Neural progenitor cell (in vitro differentiated cells): ENCODE measurements at regions not wholly inside any gene's neighbourhood (a gene's known extent, or its start where the extent isn't known, plus 50 kb on each side); places are given as distances from the start of the nearest gene placed in this dataset.

Experiments used
- DNase-seq: peaks from one replicate; pipeline ENCODE4 v3.0.0-alpha.2; 2016; ENCODE audit warnings: low spot score
- H2AFZ ChIP-seq: fragments of 200-600 bp; sonication (generic); replicated peaks from 2 replicates; pipeline ENCODE4 v1.6.1; 2016; ENCODE audit warnings: antibody characterized with exemption
- H3F3A ChIP-seq: fragments of 200-600 bp; sonication (generic); 2 replicates; pipeline ENCODE4 v1.6.1; 2016; ENCODE audit warnings: antibody characterized with exemption, low read depth
- H3K27ac ChIP-seq: fragments of 200-600 bp; sonication (generic); 2 replicates; pipeline ENCODE4 v1.5.1; 2016; ENCODE audit warnings: mild to moderate bottlenecking
- H3K27me3 ChIP-seq: fragments of 200-600 bp; sonication (generic); 2 replicates; pipeline ENCODE4 v1.6.1; 2016; ENCODE audit warnings: mild to moderate bottlenecking, moderate library complexity
- H3K36me3 ChIP-seq: fragments of 200-600 bp; sonication (generic); 2 replicates; pipeline ENCODE4 v1.5.1; 2016
- H3K4me1 ChIP-seq: fragments of 200-600 bp; sonication (generic); 2 replicates; pipeline ENCODE4 v1.6.1; 2016; ENCODE audit warnings: mixed run types
- H3K4me2 ChIP-seq: fragments of 200-600 bp; sonication (generic); 2 replicates; pipeline ENCODE4 v1.6.1; 2016
- H3K4me3 ChIP-seq: fragments of 200-600 bp; sonication (generic); 2 replicates; pipeline ENCODE4 v1.5.1; 2016
- H3K79me2 ChIP-seq: fragments of 200-600 bp; sonication (generic); 2 replicates; pipeline ENCODE4 v1.6.1; 2016; ENCODE audit warnings: low read depth
- H3K9ac ChIP-seq: fragments of 200-600 bp; sonication (generic); 2 replicates; pipeline ENCODE4 v1.6.1; 2016
- H3K9me3 ChIP-seq: fragments of 200-600 bp; sonication (generic); 2 replicates; pipeline ENCODE4 v1.5.1; 2016; ENCODE audit warnings: low read depth
- H4K20me1 ChIP-seq: fragments of 200-600 bp; sonication (generic); 2 replicates; pipeline ENCODE4 v1.6.1; 2016; ENCODE audit warnings: low read depth
- H3K27ac Mint-ChIP-seq: 3 replicates; pipeline ENCODE4 v1.8.0; 2021; ENCODE audit warnings: mixed read lengths
- H3K27me3 Mint-ChIP-seq: 2 replicates; pipeline ENCODE4 v1.8.0; 2022; ENCODE audit warnings: low read depth, mild to moderate bottlenecking, inconsistent platforms, moderate library complexity, mixed read lengths; ENCODE audit not compliant: insufficient read depth
- H3K36me3 Mint-ChIP-seq: 3 replicates; pipeline ENCODE4 v1.8.0; 2021; ENCODE audit warnings: mixed read lengths
- H3K4me1 Mint-ChIP-seq: 3 replicates; pipeline ENCODE4 v1.8.0; 2021; ENCODE audit warnings: mixed read lengths
- H3K4me3 Mint-ChIP-seq: 3 replicates; pipeline ENCODE4 v1.8.0; 2021; ENCODE audit warnings: mild to moderate bottlenecking, moderate library complexity, mixed read lengths
- H3K9me3 Mint-ChIP-seq: 3 replicates; pipeline ENCODE4 v1.8.0; 2020; ENCODE audit warnings: mixed read lengths
- CTCF ChIP-seq: fragments of 200-600 bp; sonication (generic); IDR thresholded peaks from 2 replicates; pipeline ENCODE4 v1.5.1; 2017; ENCODE audit warnings: antibody characterized with exemption, mild to moderate bottlenecking
- EZH2 ChIP-seq: fragments of 200-600 bp; sonication (generic); IDR thresholded peaks from 2 replicates; pipeline ENCODE4 v1.6.1; 2017; ENCODE audit warnings: antibody characterized with exemption, mild to moderate bottlenecking, moderate library complexity
- EZH2phosphoT487 ChIP-seq: fragments of 200-600 bp; sonication (generic); IDR thresholded peaks from 2 replicates; pipeline ENCODE4 v1.6.1; 2017; ENCODE audit warnings: antibody characterized with exemption

GRCh38 chr3:13954266-13954665 is 74.4 kb upstream of the WNT7A start:
- no peaks in the 10 kb centered on the region for H3K9me3 ChIP-seq
- H4K20me1 ChIP-seq, result no peaks in the 10 kb centered on the region
- H3K27ac ChIP-seq, result no peak overlapping the region
- no peak overlapping the region for H2AFZ ChIP-seq
- Mint-ChIP-seq H3K27ac (no peak overlapping the region), H3K4me1 (peaks cover 2% of the 10 kb centered on the region), H3K9me3 (peaks cover 9% of the 10 kb centered on the region), H3K27me3 (peaks cover 2% of the 10 kb centered on the region), H3K4me3 (no peak overlapping the region), H3K36me3 (no peaks in the 10 kb centered on the region)
- no peak overlapping the region for H3K4me3 ChIP-seq
- no peaks in the 10 kb centered on the region for H3K27me3 ChIP-seq
- DNase-seq, result no peak
- H3K79me2 ChIP-seq, result no peaks in the 10 kb centered on the region
- peaks cover 18% of the 10 kb centered on the region for H3F3A ChIP-seq
- H3K9ac ChIP-seq, result no peak overlapping the region
- H3K4me1 ChIP-seq, result peaks cover 22% of the 10 kb centered on the region
- no peak overlapping the region for H3K4me2 ChIP-seq
- H3K36me3 ChIP-seq, result no peaks in the 10 kb centered on the region
- TF ChIP-seq EZH2 (no peak), EZH2phosphoT487 (no peak), CTCF (no peak)

DNA sequence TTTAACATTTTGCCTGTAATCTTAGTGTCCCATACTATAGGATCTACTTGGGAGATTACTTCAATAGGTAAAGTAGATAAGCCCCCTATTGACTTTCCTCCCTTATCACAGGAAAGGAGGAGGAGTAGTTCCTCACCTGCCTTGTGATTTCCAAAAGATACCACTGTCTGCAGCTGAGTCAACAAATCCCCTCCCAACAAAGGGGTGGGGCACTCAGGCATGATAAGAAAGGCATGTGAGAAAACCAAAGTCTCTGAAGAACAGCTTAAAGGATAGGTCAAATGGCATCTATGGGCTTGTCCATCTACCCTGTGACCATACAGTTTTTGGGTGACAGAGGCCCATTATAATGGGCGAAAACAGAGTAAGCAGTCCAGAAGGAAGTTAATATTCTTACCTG is 71.3 kb upstream of the WNT7A start:
- no peaks in the 10 kb centered on the region for H3K36me3 Mint-ChIP-seq
- H3K27me3 ChIP-seq, result no peaks in the 10 kb centered on the region
- peaks cover 5% of the 10 kb centered on the region for H3K27me3 Mint-ChIP-seq
- H3K27ac Mint-ChIP-seq, result no peak overlapping the region
- peaks cover 25% of the 10 kb centered on the region for H3F3A ChIP-seq
- no peak overlapping the region for H2AFZ ChIP-seq
- TF ChIP-seq EZH2, result no peak
- no peak for TF ChIP-seq EZH2phosphoT487
- H3K4me2 ChIP-seq, result no peak overlapping the region
- no peak overlapping the region for H3K4me3 Mint-ChIP-seq
- H3K79me2 ChIP-seq, result no peaks in the 10 kb centered on the region
- H3K4me3 ChIP-seq, result no peak overlapping the region
- H3K9ac ChIP-seq, result no peak overlapping the region
- peaks cover 12% of the 10 kb centered on the region for H3K9me3 Mint-ChIP-seq
- H3K36me3 ChIP-seq, result no peaks in the 10 kb centered on the region
- H4K20me1 ChIP-seq, result no peaks in the 10 kb centered on the region
- DNase-seq, result peak; percentile 35
- H3K9me3 ChIP-seq, result no peaks in the 10 kb centered on the region
- no peak overlapping the region for H3K27ac ChIP-seq
- peaks cover 17% of the 10 kb centered on the region for H3K4me1 Mint-ChIP-seq
- peaks cover 40% of the 10 kb centered on the region for H3K4me1 ChIP-seq

GRCh38 chr3:13950042-13950441 is 70.2 kb upstream of the WNT7A start:
- H3K36me3 Mint-ChIP-seq, result no peaks in the 10 kb centered on the region

More at GRCh38 chr3:13950042-13950441, 70.2 kb upstream of the WNT7A start:
- peaks cover 40% of the 10 kb centered on the region for H3K4me1 ChIP-seq
- Mint-ChIP-seq H3K27ac (no peak overlapping the region), H3K9me3 (peaks cover 16% of the 10 kb centered on the region), H3K4me1 (peaks cover 17% of the 10 kb centered on the region), H3K27me3 (peaks cover 9% of the 10 kb centered on the region), H3K4me3 (no peak overlapping the region)
- H3K4me2 ChIP-seq, result no peak overlapping the region
- H3K79me2 ChIP-seq, result no peaks in the 10 kb centered on the region
- H3K27me3 ChIP-seq, result no peaks in the 10 kb centered on the region
- peak; percentile 16 for DNase-seq
- no peaks in the 10 kb centered on the region for H3K9me3 ChIP-seq
- H3K27ac ChIP-seq, result no peak overlapping the region
- no peaks in the 10 kb centered on the region for H3K36me3 ChIP-seq
- peaks cover 25% of the 10 kb centered on the region for H3F3A ChIP-seq
- no peak overlapping the region for H2AFZ ChIP-seq
- H3K4me3 ChIP-seq, result no peak overlapping the region
- no peak overlapping the region for H3K9ac ChIP-seq
- TF ChIP-seq EZH2 (no peak), CTCF (no peak), EZH2phosphoT487 (no peak)
- H4K20me1 ChIP-seq, result no peaks in the 10 kb centered on the region
